ENCODE measurements at regions not wholly inside any gene's neighbourhood (a gene's known extent, or its start where the extent isn't known, plus 50 kb on each side); places are given as distances from the start of the nearest gene placed in this dataset.

- H3K4me3 ChIP-seq (ENCODE audit: low read depth, low read length): no peak overlapping the region
- no peak for TF ChIP-seq CTCF (IDR thresholded peaks at IDR 0.05; ENCODE audit: low read depth, low read length)
Measured at GRCh38 chr14:84726471-84726870, 803.5 kb upstream of the FLRT2 start.

- TF ChIP-seq CTCF (IDR thresholded peaks at IDR 0.05; ENCODE audit: low read depth, low read length): no peak
- no peak overlapping the region for H3K4me3 ChIP-seq (ENCODE audit: low read depth, low read length)
Measured at GRCh38 chr14:84749191-84749955, 780.6 kb upstream of the FLRT2 start.

DNA sequence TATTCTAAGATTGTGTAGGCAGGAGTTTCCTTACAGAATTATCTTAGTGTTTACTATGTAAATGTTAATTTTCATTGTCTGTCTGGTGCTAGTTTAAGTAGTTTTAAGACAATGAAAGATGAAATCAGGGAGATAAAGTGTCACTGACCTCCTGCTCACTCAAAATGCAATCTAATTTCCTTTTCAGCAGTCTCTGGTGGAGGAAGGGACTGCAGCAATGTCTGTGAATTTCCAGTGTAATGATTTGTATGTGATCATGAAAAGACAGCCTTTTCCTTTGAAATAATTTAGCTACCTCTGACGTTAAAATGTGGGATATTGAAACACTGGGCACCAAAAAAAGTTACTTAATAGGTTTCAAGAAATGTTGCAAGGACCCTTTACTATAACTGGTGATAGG lies 779.7 kb upstream of the FLRT2 start:
- TF ChIP-seq CTCF (IDR thresholded peaks at IDR 0.05; ENCODE audit: low read depth, low read length): no peak
- no peak overlapping the region for H3K4me3 ChIP-seq (ENCODE audit: low read depth, low read length)

- H3K4me3 ChIP-seq (ENCODE audit: low read depth, low read length): no peak overlapping the region
- TF ChIP-seq CTCF (IDR thresholded peaks at IDR 0.05; ENCODE audit: low read depth, low read length): no peak
Measured at GRCh38 chr14:84750763-84751554, 779.0 kb upstream of the FLRT2 start.

GRCh38 chr14:84751745-84752144 lies 778.2 kb upstream of the FLRT2 start:
- no peak overlapping the region for H3K4me3 ChIP-seq (ENCODE audit: low read depth, low read length)
- no peak for TF ChIP-seq CTCF (IDR thresholded peaks at IDR 0.05; ENCODE audit: low read depth, low read length)

- TF ChIP-seq CTCF (IDR thresholded peaks at IDR 0.05; ENCODE audit: low read depth, low read length): no peak
Measured at GRCh38 chr14:84760489-84761126, 769.3 kb upstream of the FLRT2 start.

GRCh38 chr14:84767434-84767833 lies 762.5 kb upstream of the FLRT2 start:
- TF ChIP-seq CTCF (IDR thresholded peaks at IDR 0.05; ENCODE audit: low read depth, low read length): no peak
- no peak overlapping the region for H3K4me3 ChIP-seq (ENCODE audit: low read depth, low read length)

More at GRCh38 chr14:84760489-84761126, 769.3 kb upstream of the FLRT2 start:
- H3K4me3 ChIP-seq (ENCODE audit: low read depth, low read length): no peak overlapping the region

All from WI38 (cell line).